Adrenal gland (tissue), 9 donors: ENCODE measurements at regions not wholly inside any gene's neighbourhood (a gene's known extent, or its start where the extent isn't known, plus 50 kb on each side); places are given as distances from the start of the nearest gene placed in this dataset.

ENCODE experiments used
- DNase-seq, 7 donors: peaks; one replicate each; pipeline ENCODE4 v3.0.0-alpha.2; 2019 to 2020
- H3K27ac ChIP-seq, 5 donors: fragments of 200-600 bp; sonication (generic) in 4 of 5; 1 replicate in 3 of 5; 2 replicates in 2 of 5; pipeline versions ENCODE4 v1.5.1 to v1.8.0; 2016 to 2020; ENCODE audit warnings: mild to moderate bottlenecking in 1 of 5
- H3K27me3 ChIP-seq: fragments of 200-600 bp; 2 replicates; pipeline ENCODE4 v1.8.0; 2021
- H3K36me3 ChIP-seq, 2 donors: fragments of 200-600 bp; replicated peaks in 1 of 2; 1 replicate in 1 of 2; 2 replicates in 1 of 2; pipeline versions ENCODE4 v1.5.1 to v1.8.0; 2018 to 2022
- H3K4me1 ChIP-seq, 2 donors: fragments of 200-600 bp; replicated peaks in 1 of 2; 1 replicate in 1 of 2; 2 replicates in 1 of 2; pipeline versions ENCODE4 v1.5.1 to v1.8.0; 2018 to 2021
- H3K4me3 ChIP-seq, 4 donors: fragments of 200-600 bp; sonication (generic) in 3 of 4; one replicate each; pipeline ENCODE4 v1.5.1; 2016 to 2018
- H3K9me3 ChIP-seq, 3 donors: fragments of 200-600 bp; sonication (generic) in 1 of 3; replicated peaks in 1 of 3; 1 replicate in 2 of 3; 2 replicates in 1 of 3; pipeline versions ENCODE4 v1.5.1 to v1.8.0; 2016 to 2021
- CTCF ChIP-seq, 6 experiments: fragments of 450-650 bp in 4 of 6; fragments of 200-600 bp in 2 of 6; sonication (generic) in 1 of 6; IDR thresholded peaks; 1 replicate in 5 of 6; 2 replicates in 1 of 6; pipeline versions ENCODE4 v1.5.1 to v1.8.0; 2016 to 2021; ENCODE audit warnings: antibody characterized with exemption in 6 of 6, mild to moderate bottlenecking in 2 of 6, moderate library complexity in 1 of 6
- POLR2A ChIP-seq, 2 donors: fragments of 450-650 bp; IDR thresholded peaks; one replicate each; pipeline ENCODE4 v1.6.1; 2017; ENCODE audit warnings: antibody characterized with exemption in 2 of 2, mild to moderate bottlenecking in 2 of 2, moderate library complexity in 1 of 2
- WGBS, 4 donors: extraction: QIAGEN DNeasy Blood & Tissue Kit in 2 of 4; methylation state at CpG; one replicate each; pipeline versions ENCODE4 v1.1.5 to v1.1.7; 2013 to 2017; 5-methylcytosine and 5-hydroxymethylcytosine counted together
- intact Hi-C, 2 donors: fragments of 100-400 bp; cut with DNase I; formaldehyde crosslinking; loops; one replicate each; pipeline versions ENCODE4 v1.14.1 to v1.15.0; 2022 to 2023
- donor health status: healthy with polysubstance abuse.
- donor health status: Bipolar disorder and iron deficiency.
- donor health status: DM: yes; HTN: yes; CAD: no.
- donor health status: DM: no; HTN: no; CAD: no.
- donor health status: DM: no; HTN: no; CAD: no.

DNA sequence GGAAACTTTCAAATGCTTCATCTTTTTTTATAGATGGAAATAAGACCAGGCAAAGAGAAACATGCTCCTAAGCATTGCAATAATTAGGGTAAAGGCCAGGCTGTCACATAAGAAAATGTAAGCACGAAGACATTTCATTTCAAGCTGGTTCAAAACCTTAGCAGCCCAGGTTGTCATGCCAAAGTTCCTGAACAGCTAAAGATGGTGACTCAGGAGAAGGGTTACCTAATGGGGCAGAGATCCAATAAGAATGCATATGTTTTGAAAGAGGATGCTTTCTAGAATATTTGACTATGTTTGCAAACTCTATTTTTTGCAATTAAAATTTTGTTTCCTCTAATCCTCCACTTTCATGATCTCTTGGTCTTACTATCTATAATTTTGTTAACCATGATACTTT is 65.6 kb upstream of the PHACTR2 start:
- H3K27ac ChIP-seq, result no peak overlapping the region
- intact Hi-C loops, result no loop called here
- H3K4me3 ChIP-seq, result no peak overlapping the region
- H3K36me3 ChIP-seq, result no peaks in the 10 kb centered on the region
- no peak for DNase-seq
- no peaks in the 10 kb centered on the region for H3K27me3 ChIP-seq
- H3K9me3 ChIP-seq, result no peaks in the 10 kb centered on the region
- peaks cover 6 to 13% of the 10 kb centered on the region in 2 donors for H3K4me1 ChIP-seq
- no peak for TF ChIP-seq POLR2A (IDR thresholded peaks at IDR 0.05)
- TF ChIP-seq CTCF (IDR thresholded peaks at IDR 0.05), result no peak
- 77 to 100% (median 96%) methylated on average over 1 of the region's 1 CpG for WGBS, 4 donors

GRCh38 chr6:143611580-143611979 is 66.2 kb upstream of the PHACTR2 start:
- no peak for DNase-seq
- intact Hi-C loops, result no loop called here
- Histone ChIP-seq H3K27ac (no peak overlapping the region), H3K27me3 (no peaks in the 10 kb centered on the region), H3K4me1 (peaks cover 6 to 19% of the 10 kb centered on the region in 2 donors), H3K36me3 (no peaks in the 10 kb centered on the region), H3K4me3 (no peak overlapping the region), H3K9me3 (no peaks in the 10 kb centered on the region)
- TF ChIP-seq CTCF (IDR thresholded peaks at IDR 0.05) (no peak), POLR2A (IDR thresholded peaks at IDR 0.05) (no peak)
- WGBS, 4 donors, result 92 to 95% (median 94%) methylated on average over 5 of the region's 5 CpGs

- intact Hi-C loops, result loop anchor here (10.0 kb wide), 2 partner anchors 45 to 65 kb away; partner anchors contain the start of gene PHACTR2 (in 1 of the 2)
- WGBS, 4 donors, result 92 to 96% (median 94%) methylated on average over 1 of the region's 1 CpG
- H3K27me3 ChIP-seq, result no peaks in the 10 kb centered on the region
- no peaks in the 10 kb centered on the region for H3K9me3 ChIP-seq
- H3K27ac ChIP-seq, result no peak overlapping the region
- no peak overlapping the region for H3K4me3 ChIP-seq
- no peak for TF ChIP-seq POLR2A (IDR thresholded peaks at IDR 0.05)
- no peak for TF ChIP-seq CTCF (IDR thresholded peaks at IDR 0.05)
- H3K36me3 ChIP-seq, result no peaks in the 10 kb centered on the region
- no peak for DNase-seq
- peaks cover 6 to 19% of the 10 kb centered on the region in 2 donors for H3K4me1 ChIP-seq
Measured at GRCh38 chr6:143609972-143610371, 67.8 kb upstream of the PHACTR2 start.

GRCh38 chr6:143609501-143609900 is 68.3 kb upstream of the PHACTR2 start:
- peaks cover 6 to 19% of the 10 kb centered on the region in 2 donors for H3K4me1 ChIP-seq
- intact Hi-C loops, result loop anchor here (10.0 kb wide), 2 partner anchors 45 to 65 kb away; partner anchors contain the start of gene PHACTR2 (in 1 of the 2)
- no peak overlapping the region for H3K4me3 ChIP-seq
- no peak for TF ChIP-seq POLR2A (IDR thresholded peaks at IDR 0.05)
- no peak for TF ChIP-seq CTCF (IDR thresholded peaks at IDR 0.05)
- DNase-seq, result no peak
- H3K27me3 ChIP-seq, result no peaks in the 10 kb centered on the region
- 46 to 58% (median 53%) methylated on average over 1 of the region's 1 CpG for WGBS, 4 donors
- no peak overlapping the region for H3K27ac ChIP-seq
- H3K9me3 ChIP-seq, result no peaks in the 10 kb centered on the region
- H3K36me3 ChIP-seq, result no peaks in the 10 kb centered on the region
